PC-9 (cell line): ENCODE measurements at regions not wholly inside any gene's neighbourhood (a gene's known extent, or its start where the extent isn't known, plus 50 kb on each side); places are given as distances from the start of the nearest gene placed in this dataset.

Experiments used
- EZH2 ChIP-seq: fragments of 200-600 bp; sonication (generic); IDR thresholded peaks from 2 replicates; pipeline ENCODE4 v1.8.0; 2017; ENCODE audit warnings: antibody characterized with exemption, low read depth
- TF ChIP-seq, protein P1 (sequence below): fragments of 200-600 bp; sonication (generic); conservative IDR thresholded peaks from 2 replicates; pipeline ENCODE4 v1.6.1; 2017; ENCODE audit warnings: mixed run types, antibody characterized with exemption, mild to moderate bottlenecking, moderate library complexity

- no peak for TF ChIP-seq EZH2
- TF ChIP-seq, protein P1, sequence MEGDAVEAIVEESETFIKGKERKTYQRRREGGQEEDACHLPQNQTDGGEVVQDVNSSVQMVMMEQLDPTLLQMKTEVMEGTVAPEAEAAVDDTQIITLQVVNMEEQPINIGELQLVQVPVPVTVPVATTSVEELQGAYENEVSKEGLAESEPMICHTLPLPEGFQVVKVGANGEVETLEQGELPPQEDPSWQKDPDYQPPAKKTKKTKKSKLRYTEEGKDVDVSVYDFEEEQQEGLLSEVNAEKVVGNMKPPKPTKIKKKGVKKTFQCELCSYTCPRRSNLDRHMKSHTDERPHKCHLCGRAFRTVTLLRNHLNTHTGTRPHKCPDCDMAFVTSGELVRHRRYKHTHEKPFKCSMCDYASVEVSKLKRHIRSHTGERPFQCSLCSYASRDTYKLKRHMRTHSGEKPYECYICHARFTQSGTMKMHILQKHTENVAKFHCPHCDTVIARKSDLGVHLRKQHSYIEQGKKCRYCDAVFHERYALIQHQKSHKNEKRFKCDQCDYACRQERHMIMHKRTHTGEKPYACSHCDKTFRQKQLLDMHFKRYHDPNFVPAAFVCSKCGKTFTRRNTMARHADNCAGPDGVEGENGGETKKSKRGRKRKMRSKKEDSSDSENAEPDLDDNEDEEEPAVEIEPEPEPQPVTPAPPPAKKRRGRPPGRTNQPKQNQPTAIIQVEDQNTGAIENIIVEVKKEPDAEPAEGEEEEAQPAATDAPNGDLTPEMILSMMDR = no peak
Observed at GRCh38 chrX:107577933-107578332, 50.4 kb upstream of the PRPS1 start.
